ENCODE measurements at regions not wholly inside any gene's neighbourhood (a gene's known extent, or its start where the extent isn't known, plus 50 kb on each side); places are given as distances from the start of the nearest gene placed in this dataset.
"Not testable (repeated sequence)": the region's sequence is repeated elsewhere in the genome, so short reads cannot be mapped to it uniquely, and the experiment has no call there.

GRCh38 chr5:130436430-130436829 lies 532.2 kb downstream of the CHSY3 start:
- DNase-seq (ENCODE audit: extremely low read depth, low read depth): no peak
- no peak for TF ChIP-seq CTCF (IDR thresholded peaks at IDR 0.05; ENCODE audit: low read depth, low read length)

GRCh38 chr5:130427222-130427955 lies 523.1 kb downstream of the CHSY3 start:
- TF ChIP-seq CTCF (IDR thresholded peaks at IDR 0.05; ENCODE audit: low read depth, low read length): no peak
- no peak for DNase-seq (ENCODE audit: extremely low read depth, low read depth)

GRCh38 chr5:130425424-130425823 lies 521.2 kb downstream of the CHSY3 start:
- no peak for TF ChIP-seq CTCF (IDR thresholded peaks at IDR 0.05; ENCODE audit: low read depth, low read length)
- DNase-seq (ENCODE audit: extremely low read depth, low read depth): no peak

- no peak for TF ChIP-seq CTCF (IDR thresholded peaks at IDR 0.05; ENCODE audit: low read depth, low read length)
- no peak for DNase-seq (ENCODE audit: extremely low read depth, low read depth)
Observed at GRCh38 chr5:130424341-130424740, 520.1 kb downstream of the CHSY3 start.

GRCh38 chr5:130402906-130403305 lies 498.6 kb downstream of the CHSY3 start:
- no peak for TF ChIP-seq CTCF (IDR thresholded peaks at IDR 0.05; ENCODE audit: low read depth, low read length)
- DNase-seq (ENCODE audit: extremely low read depth, low read depth): no peak

GRCh38 chr5:130400091-130400490 lies 495.8 kb downstream of the CHSY3 start:
- DNase-seq (ENCODE audit: extremely low read depth, low read depth): peak; percentile 20
- no peak for TF ChIP-seq CTCF (IDR thresholded peaks at IDR 0.05; ENCODE audit: low read depth, low read length)

- DNase-seq (ENCODE audit: extremely low read depth, low read depth): no peak
- no peak for TF ChIP-seq CTCF (IDR thresholded peaks at IDR 0.05; ENCODE audit: low read depth, low read length)
Observed at GRCh38 chr5:130398825-130399224, 494.6 kb downstream of the CHSY3 start.

GRCh38 chr5:130397727-130398126 lies 493.5 kb downstream of the CHSY3 start:
- not testable (repeated sequence) for DNase-seq (ENCODE audit: extremely low read depth, low read depth)
